Tibial artery (tissue), 4 donors: ENCODE measurements at regions not wholly inside any gene's neighbourhood (a gene's known extent, or its start where the extent isn't known, plus 50 kb on each side); places are given as distances from the start of the nearest gene placed in this dataset.

Source experiments
- DNase-seq, 2 donors: peaks; one replicate each; pipeline ENCODE4 v3.0.0-alpha.2; 2019
- H3K27ac ChIP-seq, 2 donors: fragments of 200-600 bp; sonication (generic) in 1 of 2; 1 replicate in 1 of 2; 2 replicates in 1 of 2; pipeline ENCODE4 v1.5.1; 2018 to 2019; ENCODE audit warnings: mild to moderate bottlenecking in 1 of 2
- H3K27me3 ChIP-seq, 2 donors: fragments of 200-600 bp; sonication (generic) in 1 of 2; one replicate each; pipeline versions ENCODE4 v1.5.1 to v1.6.0; 2016 to 2019
- H3K36me3 ChIP-seq, 3 donors: fragments of 200-600 bp; sonication (generic) in 2 of 3; one replicate each; pipeline ENCODE4 v1.5.1; 2016 to 2019; ENCODE audit warnings: mild to moderate bottlenecking in 2 of 3
- H3K4me1 ChIP-seq, 4 donors: fragments of 200-600 bp; sonication (generic) in 2 of 4; 1 replicate in 3 of 4; 2 replicates in 1 of 4; pipeline ENCODE4 v1.5.1; 2016 to 2019
- H3K4me3 ChIP-seq, 2 donors: fragments of 200-600 bp; sonication (generic) in 1 of 2; 1 replicate in 1 of 2; 2 replicates in 1 of 2; pipeline ENCODE4 v1.5.1; 2018 to 2019; ENCODE audit warnings: mild to moderate bottlenecking in 2 of 2
- H3K9me3 ChIP-seq, 3 donors: fragments of 200-600 bp; sonication (generic) in 1 of 3; one replicate each; pipeline ENCODE4 v1.5.1; 2016 to 2019
- intact Hi-C: fragments of 100-400 bp; cut with DNase I; formaldehyde crosslinking; loops from one replicate; pipeline ENCODE4 v1.15.0; 2023; ENCODE audit warnings: low total_unique reads
- TF ChIP-seq, protein P1 (sequence below), 2 experiments: fragments of 200-600 bp in 1 of 2; fragments of 450-650 bp in 1 of 2; IDR thresholded peaks; one replicate each; pipeline ENCODE4 v1.5.1; 2017 to 2019; ENCODE audit warnings: antibody characterized with exemption in 2 of 2, mild to moderate bottlenecking in 1 of 2, moderate library complexity in 1 of 2

DNA sequence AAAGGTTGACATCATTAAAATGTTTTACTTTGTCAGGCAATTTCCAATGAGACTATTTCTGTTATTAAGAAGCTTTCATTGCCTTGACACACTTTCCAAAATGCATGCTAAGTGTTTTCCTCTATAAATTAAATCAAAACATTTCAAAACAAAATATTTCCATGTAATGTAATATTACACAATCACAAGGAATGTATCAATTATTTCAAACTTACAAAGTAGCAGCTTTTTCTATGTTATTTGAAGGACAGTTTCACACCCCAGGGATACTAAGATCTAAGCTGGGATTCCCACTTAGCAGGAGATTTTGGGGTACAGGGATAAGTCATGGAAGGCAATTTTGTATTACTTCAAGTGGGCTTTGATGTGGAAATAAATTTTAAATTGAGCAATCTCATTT, 144.9 kb downstream of the FOXG1 start:
- H3K27me3 ChIP-seq, result no peaks in the 10 kb centered on the region
- no peak overlapping the region for H3K27ac ChIP-seq
- no peak overlapping the region for H3K4me3 ChIP-seq
- TF ChIP-seq, protein P1, sequence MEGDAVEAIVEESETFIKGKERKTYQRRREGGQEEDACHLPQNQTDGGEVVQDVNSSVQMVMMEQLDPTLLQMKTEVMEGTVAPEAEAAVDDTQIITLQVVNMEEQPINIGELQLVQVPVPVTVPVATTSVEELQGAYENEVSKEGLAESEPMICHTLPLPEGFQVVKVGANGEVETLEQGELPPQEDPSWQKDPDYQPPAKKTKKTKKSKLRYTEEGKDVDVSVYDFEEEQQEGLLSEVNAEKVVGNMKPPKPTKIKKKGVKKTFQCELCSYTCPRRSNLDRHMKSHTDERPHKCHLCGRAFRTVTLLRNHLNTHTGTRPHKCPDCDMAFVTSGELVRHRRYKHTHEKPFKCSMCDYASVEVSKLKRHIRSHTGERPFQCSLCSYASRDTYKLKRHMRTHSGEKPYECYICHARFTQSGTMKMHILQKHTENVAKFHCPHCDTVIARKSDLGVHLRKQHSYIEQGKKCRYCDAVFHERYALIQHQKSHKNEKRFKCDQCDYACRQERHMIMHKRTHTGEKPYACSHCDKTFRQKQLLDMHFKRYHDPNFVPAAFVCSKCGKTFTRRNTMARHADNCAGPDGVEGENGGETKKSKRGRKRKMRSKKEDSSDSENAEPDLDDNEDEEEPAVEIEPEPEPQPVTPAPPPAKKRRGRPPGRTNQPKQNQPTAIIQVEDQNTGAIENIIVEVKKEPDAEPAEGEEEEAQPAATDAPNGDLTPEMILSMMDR (IDR thresholded peaks at IDR 0.05), result no peak
- no peaks in the 10 kb centered on the region for H3K9me3 ChIP-seq
- intact Hi-C loops, result no loop called here
- no peaks in the 10 kb centered on the region for H3K4me1 ChIP-seq
- DNase-seq, result no peak
- no peaks in the 10 kb centered on the region for H3K36me3 ChIP-seq

DNA sequence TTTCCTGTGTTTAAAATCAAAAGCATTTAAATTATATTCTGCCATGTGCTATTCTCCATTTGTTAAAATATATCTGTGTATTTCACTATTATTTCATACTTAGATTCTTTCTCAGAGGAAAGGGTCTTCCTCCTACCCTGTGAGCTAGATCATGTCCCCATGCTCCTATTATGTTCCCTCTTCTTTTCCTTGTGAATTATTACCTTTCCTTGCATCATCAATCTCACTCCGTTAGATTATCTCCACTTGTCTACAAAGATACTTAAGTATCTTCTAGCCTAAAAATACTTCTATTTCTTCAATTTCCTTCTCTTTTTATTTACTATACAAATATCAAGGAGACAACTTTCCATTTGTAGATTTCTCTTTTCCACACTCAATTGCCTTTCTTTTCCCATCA, 146.5 kb downstream of the FOXG1 start:
- no peaks in the 10 kb centered on the region for H3K4me1 ChIP-seq
- no peak overlapping the region for H3K27ac ChIP-seq
- no peak overlapping the region for H3K4me3 ChIP-seq
- H3K36me3 ChIP-seq, result no peaks in the 10 kb centered on the region
- no peaks in the 10 kb centered on the region for H3K27me3 ChIP-seq
- intact Hi-C loops, result no loop called here
- TF ChIP-seq, protein P1 (IDR thresholded peaks at IDR 0.05), result no peak
- no peak for DNase-seq
- no peaks in the 10 kb centered on the region for H3K9me3 ChIP-seq

DNA sequence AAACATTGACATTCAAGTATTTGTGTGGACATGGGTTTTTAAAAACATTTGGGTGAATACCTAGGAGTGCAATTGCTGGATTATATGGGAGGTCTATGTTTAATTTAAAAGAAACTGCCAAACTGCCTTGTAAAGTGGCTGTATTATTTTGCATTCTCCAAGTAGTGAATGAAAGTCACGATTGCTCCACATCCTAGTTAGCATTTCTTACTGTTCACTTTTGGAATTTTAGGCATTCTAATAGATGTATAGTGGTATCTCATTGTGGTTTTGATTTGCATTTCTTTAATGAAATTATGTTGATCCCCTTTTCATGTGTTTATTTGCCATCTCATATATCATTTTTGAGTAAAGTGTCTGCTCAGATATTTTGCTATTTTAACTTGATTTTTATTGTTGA, 159.5 kb downstream of the FOXG1 start:
- no peaks in the 10 kb centered on the region for H3K9me3 ChIP-seq
- intact Hi-C loops, result no loop called here
- H3K4me1 ChIP-seq, result no peaks in the 10 kb centered on the region
- H3K4me3 ChIP-seq, result no peak overlapping the region
- DNase-seq, result no peak
- H3K27me3 ChIP-seq, result no peaks in the 10 kb centered on the region
- no peaks in the 10 kb centered on the region for H3K36me3 ChIP-seq
- H3K27ac ChIP-seq, result no peak overlapping the region
- TF ChIP-seq, protein P1 (IDR thresholded peaks at IDR 0.05), result no peak

DNA sequence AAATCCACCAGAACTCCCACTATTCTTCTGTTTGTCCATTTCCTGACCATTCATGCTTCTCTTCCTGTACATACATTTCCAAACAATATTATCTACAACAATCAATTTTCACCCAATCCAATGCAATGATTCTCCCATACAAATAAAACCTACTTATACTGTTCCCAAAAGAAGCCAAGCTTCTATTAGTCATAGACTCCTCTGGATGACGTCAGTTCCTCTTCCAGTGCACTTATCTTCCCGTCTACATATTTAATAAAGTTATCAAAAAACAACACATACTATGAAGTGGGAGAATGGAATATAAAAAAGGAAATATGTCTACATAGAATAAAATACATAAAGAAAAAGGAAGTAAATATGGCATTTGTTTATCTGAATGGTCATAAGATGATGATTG, 165.4 kb downstream of the FOXG1 start:
- intact Hi-C loops, result no loop called here
- no peaks in the 10 kb centered on the region for H3K36me3 ChIP-seq
- H3K27me3 ChIP-seq, result no peaks in the 10 kb centered on the region
- no peak overlapping the region for H3K27ac ChIP-seq
- H3K9me3 ChIP-seq, result no peaks in the 10 kb centered on the region
- TF ChIP-seq, protein P1 (IDR thresholded peaks at IDR 0.05), result no peak
- H3K4me1 ChIP-seq, result no peaks in the 10 kb centered on the region
- no peak for DNase-seq
- no peak overlapping the region for H3K4me3 ChIP-seq

DNA sequence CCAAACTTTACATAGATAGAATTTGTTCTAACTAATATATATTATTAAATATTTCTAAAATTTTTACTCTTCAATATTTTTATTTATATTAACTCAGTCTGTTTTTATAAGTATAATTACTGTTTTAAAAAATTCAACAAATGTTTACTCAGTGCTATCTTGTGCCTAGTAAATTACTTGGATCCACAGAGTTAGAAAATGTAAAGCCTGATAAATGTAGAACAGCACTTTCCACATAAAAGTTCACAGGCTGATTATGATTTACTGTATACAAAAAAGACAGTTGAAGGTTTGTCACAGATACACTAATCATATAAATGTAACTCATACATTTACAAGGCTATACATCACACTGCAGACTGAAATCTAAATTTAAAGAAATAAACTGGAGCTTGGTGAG, 170.0 kb downstream of the FOXG1 start:
- H3K4me3 ChIP-seq, result no peak overlapping the region
- TF ChIP-seq, protein P1 (IDR thresholded peaks at IDR 0.05), result no peak
- no peak for DNase-seq
- no peaks in the 10 kb centered on the region for H3K27me3 ChIP-seq
- no peaks in the 10 kb centered on the region for H3K4me1 ChIP-seq
- intact Hi-C loops, result no loop called here
- H3K27ac ChIP-seq, result no peak overlapping the region
- no peaks in the 10 kb centered on the region for H3K9me3 ChIP-seq
- H3K36me3 ChIP-seq, result no peaks in the 10 kb centered on the region

DNA sequence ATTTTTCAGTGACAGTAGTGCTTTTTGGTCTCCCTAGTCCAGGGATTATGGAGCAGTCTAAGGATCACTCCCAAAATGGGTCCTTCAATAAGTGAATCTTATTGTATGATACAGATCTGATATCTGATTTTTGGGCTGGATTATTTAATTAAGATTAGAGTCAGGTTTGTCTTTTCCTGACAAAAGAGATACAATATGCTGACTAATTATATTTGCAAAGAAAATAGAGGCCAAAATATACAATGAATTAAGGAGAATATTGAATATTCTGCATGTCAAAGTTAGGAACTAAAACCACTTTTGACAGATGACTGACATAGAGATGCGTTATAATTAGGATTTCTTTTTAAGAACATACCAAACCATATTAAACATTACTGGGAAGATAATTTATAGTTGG, 175.2 kb downstream of the FOXG1 start:
- TF ChIP-seq, protein P1 (IDR thresholded peaks at IDR 0.05), result no peak
- Histone ChIP-seq H3K4me1 (no peaks in the 10 kb centered on the region), H3K9me3 (no peaks in the 10 kb centered on the region), H3K27ac (no peak overlapping the region), H3K36me3 (no peaks in the 10 kb centered on the region), H3K27me3 (no peaks in the 10 kb centered on the region), H3K4me3 (no peak overlapping the region)
- intact Hi-C loops, result no loop called here
- DNase-seq, result no peak
